HEK293 (cell line): ENCODE measurements at regions not wholly inside any gene's neighbourhood (a gene's known extent, or its start where the extent isn't known, plus 50 kb on each side); places are given as distances from the start of the nearest gene placed in this dataset.

Experiments used
- CTCF ChIP-seq: fragments of 450-650 bp; formaldehyde crosslinking; IDR thresholded peaks from 2 replicates; pipeline ENCODE4 v1.5.1; 2016; ENCODE audit warnings: missing biosample characterization, missing genetic modification characterization
- ZNF513 ChIP-seq: fragments of 450-650 bp; IDR thresholded peaks from 2 replicates; pipeline ENCODE4 v1.5.1; 2018; ENCODE audit warnings: missing biosample characterization, missing genetic modification characterization
- ZNF658 ChIP-seq: fragments of 450-650 bp; formaldehyde crosslinking; IDR thresholded peaks from 2 replicates; pipeline ENCODE4; 2016; ENCODE audit warnings: missing biosample characterization, missing genetic modification characterization

- no peak for TF ChIP-seq ZNF513 (tag by site-specific recombination)
- no peak for TF ChIP-seq CTCF
- TF ChIP-seq ZNF658 (tag by site-specific recombination), result no peak
Observed at GRCh38 chr5:3185488-3185887, 410.1 kb upstream of the IRX1 start.
